Nucleus accumbens (tissue), 56 donors: ENCODE measurements at regions not wholly inside any gene's neighbourhood (a gene's known extent, or its start where the extent isn't known, plus 50 kb on each side); places are given as distances from the start of the nearest gene placed in this dataset.
A peak's percentile ranks its signal among the peaks of the same experiment; 100 is the strongest.
"Not testable (repeated sequence)": the region's sequence is repeated elsewhere in the genome, so short reads cannot be mapped to it uniquely, and the experiment has no call there.

ENCODE experiments used
- DNase-seq, 56 donors: peaks; one replicate each; lab custom pipeline; 2025; lab: John Stamatoyannopoulos, UW

GRCh38 chr11:134980819-134981710 is 569.0 kb upstream of the B3GAT1 start:
- DNase-seq, result no peak

DNA sequence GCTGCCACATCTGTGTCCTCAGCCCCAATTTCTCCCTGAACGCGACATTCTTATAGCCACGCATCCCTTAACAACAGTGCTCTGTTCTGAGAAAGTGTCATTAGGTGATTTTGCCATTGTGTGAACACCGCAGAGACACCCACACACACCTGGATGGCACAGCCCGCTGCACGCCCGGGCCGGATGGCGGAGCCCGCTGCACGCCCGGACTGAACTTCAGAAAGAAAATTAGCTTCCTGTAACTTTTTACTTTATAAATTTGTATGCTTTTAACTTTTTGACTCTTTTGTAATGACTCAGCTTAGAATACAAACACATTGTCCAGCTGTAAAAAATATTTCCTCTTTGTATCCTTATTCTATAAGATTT is 567.0 kb upstream of the B3GAT1 start:
- DNase-seq, result not testable (repeated sequence)

- no peak for DNase-seq
Measured at GRCh38 chr11:134978388-134979088, 566.5 kb upstream of the B3GAT1 start.

DNA sequence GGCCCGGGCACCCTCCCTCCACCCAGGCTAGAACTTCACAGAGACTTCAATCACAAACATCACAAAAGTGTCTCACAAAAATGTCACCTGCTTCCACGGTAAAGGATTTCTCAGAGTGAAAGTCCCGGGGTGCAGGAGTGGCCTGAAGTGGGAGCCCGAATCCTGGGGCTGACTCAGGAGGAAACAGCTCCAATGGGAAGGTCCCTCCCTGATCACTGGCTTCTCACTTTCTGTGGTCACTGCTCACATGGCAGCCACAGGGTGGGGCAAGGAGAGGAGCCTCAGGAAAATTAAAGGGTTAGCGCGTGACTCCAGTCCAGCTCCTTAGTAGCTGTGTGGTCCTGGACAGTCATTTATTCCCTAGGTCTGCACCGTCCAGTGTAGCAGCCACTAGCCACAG is 564.5 kb upstream of the B3GAT1 start:
- DNase-seq, result no peak

DNA sequence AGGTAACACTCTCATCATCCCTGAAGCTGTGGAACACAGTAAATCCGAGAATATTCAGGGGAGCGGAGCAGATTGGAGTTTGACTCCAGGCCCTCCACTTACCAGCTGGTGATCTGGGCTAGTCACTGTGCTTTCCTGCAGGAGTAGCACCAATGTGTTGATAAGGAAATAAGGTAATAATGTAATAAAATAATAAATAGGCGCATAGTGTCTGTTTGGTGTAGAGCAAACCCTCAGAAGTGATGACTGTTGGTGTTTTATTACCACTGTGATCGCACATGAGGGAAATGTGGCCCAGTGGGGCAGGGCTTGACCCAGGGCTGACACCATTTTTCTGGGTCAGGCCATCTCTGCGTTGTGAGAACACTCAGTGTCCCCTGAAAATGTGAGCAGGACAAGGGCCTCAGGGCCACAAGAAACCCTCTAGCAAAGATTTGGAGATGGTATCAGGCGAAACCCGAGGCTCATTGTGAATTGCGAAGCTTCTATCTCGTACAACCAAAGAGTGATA is 563.9 kb upstream of the B3GAT1 start:
- DNase-seq, result no peak

- no peak for DNase-seq
Measured at GRCh38 chr11:134973801-134974200, 561.8 kb upstream of the B3GAT1 start.

- DNase-seq, result no peak
Measured at GRCh38 chr11:134971381-134971780, 559.3 kb upstream of the B3GAT1 start.

DNA sequence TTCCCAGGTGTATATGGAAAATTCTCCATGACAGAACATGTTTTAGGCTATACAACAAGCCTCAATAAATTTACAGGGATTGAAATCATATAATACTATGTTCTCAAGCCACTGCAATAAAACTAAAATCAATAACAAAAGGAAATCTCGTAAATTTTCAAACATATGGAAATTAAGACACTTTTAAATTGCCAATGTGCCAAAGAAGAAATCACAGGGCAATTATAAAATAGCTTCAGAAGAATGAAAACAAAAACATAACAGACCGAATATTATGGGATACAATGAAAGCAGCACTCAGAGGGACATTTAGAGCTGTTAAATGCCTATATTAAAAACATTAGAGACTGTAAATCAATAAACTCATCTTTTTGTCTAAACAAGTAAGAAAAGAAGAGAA is 555.7 kb upstream of the B3GAT1 start:
- DNase-seq, result no peak

GRCh38 chr11:134961386-134961785 is 549.3 kb upstream of the B3GAT1 start:
- DNase-seq, result not testable (repeated sequence)

DNA sequence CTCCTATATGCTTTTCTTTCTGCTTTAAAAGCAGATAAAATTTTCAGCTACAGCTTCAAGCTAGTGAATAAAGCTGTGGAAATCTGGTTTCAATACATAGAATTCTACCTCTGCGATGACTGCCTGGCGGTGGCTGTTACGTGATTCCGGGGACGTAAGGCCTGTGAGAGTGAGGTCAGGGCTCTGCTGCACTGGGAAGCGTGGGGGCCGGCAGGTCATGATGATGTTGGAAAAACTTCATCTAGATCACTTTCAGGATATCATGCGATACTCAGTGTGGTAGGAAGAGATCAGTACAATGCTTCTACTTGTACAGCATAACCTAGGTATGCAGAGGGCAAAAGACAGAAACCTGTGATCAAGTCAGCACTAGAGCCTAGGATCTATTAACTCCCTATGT is 546.8 kb upstream of the B3GAT1 start:
- DNase-seq, result no peak

DNA sequence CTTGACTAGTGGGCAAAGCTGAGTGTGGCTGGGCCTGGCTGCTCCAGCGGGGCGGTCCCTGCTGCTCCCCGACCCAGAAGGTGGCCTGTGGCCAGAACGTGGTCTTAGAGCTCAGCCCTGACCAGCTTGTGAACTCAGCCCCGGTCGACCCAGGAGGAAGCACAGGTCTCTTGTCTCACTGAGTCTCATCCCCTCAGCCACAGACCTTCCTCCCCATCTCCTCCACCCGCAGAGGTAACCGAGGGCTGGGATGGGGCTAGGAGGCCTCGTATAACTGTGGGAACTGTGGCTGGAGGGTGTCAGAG is 546.2 kb upstream of the B3GAT1 start:
- no peak for DNase-seq

GRCh38 chr11:134957540-134958335 is 545.7 kb upstream of the B3GAT1 start:
- no peak for DNase-seq

- no peak for DNase-seq
Measured at GRCh38 chr11:134956450-134957210, 544.6 kb upstream of the B3GAT1 start.

DNA sequence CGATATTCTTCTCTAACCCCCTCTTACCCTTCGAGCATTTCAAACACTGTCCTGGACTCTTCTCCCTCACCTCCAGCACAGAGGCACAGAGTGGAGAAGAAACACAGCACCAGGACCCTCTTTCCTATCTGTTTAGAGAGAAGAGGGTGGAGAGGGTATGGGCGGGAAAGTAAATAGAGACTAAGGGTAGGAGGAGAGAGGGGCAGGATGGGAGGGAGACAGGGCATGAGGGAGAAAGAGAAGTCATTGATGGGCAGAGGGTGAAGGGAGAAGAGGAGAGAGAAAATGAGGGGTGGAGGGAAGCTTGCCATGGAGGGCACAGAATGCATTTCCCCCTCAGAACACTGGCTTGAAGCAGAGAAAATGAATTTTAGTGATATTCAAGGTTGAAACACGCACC is 543.9 kb upstream of the B3GAT1 start:
- not testable (repeated sequence) for DNase-seq

- DNase-seq, result no peak
Measured at GRCh38 chr11:134955281-134955680, 543.2 kb upstream of the B3GAT1 start.

DNA sequence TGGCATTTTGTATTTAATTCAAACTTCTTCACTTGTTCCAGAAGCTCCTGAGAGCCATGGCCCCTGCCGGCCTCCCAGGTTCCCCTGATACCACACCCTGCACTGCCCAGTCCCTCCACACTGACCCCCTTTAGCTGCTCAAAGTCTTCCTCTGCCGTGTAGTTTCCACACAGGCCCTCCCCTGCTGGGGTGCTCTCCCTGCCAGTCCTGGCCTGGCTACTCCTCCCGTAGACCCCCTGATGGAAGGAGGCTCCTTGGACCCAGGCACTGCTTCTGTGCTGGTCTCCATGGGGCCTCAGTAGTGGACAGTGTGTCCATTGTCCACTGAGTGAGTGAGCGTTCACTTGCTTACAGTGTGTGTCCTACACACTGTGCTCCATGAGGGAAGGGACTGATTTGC is 542.4 kb upstream of the B3GAT1 start:
- not testable (repeated sequence) for DNase-seq

- DNase-seq, result not testable (repeated sequence)
Measured at GRCh38 chr11:134953417-134953970, 541.5 kb upstream of the B3GAT1 start.

DNA sequence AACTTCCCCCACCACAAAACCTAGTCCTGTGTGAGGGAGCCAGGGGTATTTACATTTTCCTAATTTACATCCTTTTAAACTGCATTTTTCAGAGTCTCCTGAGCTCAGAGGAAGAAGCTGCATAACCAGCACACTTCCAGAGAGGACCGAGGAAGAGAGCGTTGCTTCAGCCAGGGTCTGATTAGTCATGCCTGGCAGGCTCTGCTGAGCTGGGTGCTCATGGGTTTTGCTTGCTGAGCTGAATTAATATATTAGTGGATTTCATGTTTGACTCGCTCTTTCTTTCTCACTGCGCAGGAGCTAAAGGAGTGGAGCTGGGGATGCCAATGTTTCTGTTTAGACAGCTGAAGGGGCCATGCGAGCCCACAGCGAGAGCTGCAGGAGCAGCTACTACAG is 539.3 kb upstream of the B3GAT1 start:
- DNase-seq, result peak in 30 of 56 donors; percentile 3 to 63 (median 27)

DNA sequence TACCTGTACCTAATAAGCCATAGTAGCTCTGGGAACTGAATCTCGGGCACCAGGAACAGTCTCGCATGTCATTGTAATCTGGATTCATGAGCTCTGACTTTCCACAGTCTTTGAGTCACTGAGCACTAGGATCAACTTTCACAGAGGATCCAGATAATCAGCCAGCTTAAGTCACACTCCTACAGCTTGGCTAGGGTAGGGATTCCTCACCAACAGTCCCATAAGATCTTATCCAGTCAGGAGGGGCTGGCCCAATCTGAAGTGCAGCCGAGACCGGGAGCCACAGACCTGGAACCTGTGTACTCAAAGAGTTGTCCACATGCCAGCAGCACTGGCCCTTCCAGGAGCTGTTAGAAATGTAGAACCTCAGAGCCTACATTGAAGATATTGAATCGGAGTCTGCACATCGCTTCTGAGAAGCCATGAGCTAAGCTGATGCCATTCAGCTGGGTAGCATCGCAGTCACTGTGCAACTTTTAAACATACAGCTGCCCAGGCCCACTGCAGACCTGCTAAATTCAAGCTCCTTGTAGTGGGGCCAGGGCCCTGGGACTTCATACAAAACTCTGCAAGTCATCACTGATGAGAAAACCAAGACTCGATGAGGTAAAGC is 538.8 kb upstream of the B3GAT1 start:
- no peak for DNase-seq
